ENCODE measurements at regions not wholly inside any gene's neighbourhood (a gene's known extent, or its start where the extent isn't known, plus 50 kb on each side); places are given as distances from the start of the nearest gene placed in this dataset.

- no peaks in the 10 kb centered on the region for H3K36me3 ChIP-seq (ENCODE audit: control insufficient read depth in 3 of 3, insufficient read depth in 3 of 3, low read length in 3 of 3)
- no peaks in the 10 kb centered on the region for H3K4me1 ChIP-seq (ENCODE audit: control insufficient read depth in 3 of 3, insufficient read depth in 3 of 3, low read length in 3 of 3)
- no peak overlapping the region for H3K27ac ChIP-seq (ENCODE audit: low read depth, low read length)
- no peak overlapping the region for H3K4me3 ChIP-seq (ENCODE audit: low read length in 3 of 3)
- no peak overlapping the region for H3K9ac ChIP-seq (ENCODE audit: low read depth in 1 of 3, low read length in 3 of 3)
- no peaks in the 10 kb centered on the region for H3K9me3 ChIP-seq (ENCODE audit: control insufficient read depth in 3 of 3, low read length in 3 of 3)
- H3K27me3 ChIP-seq (ENCODE audit: control insufficient read depth in 3 of 3, insufficient read depth in 3 of 3, low read length in 3 of 3) = no peaks in the 10 kb centered on the region
Measured at GRCh38 chr9:113715086-113715485, 161.0 kb upstream of the ZNF618 start.

GRCh38 chr9:113719919-113720318 is 156.2 kb upstream of the ZNF618 start:
- no peak overlapping the region for H3K27ac ChIP-seq (ENCODE audit: low read depth, low read length)
- H3K9ac ChIP-seq (ENCODE audit: low read depth in 1 of 3, low read length in 3 of 3) = no peak overlapping the region
- H3K4me1 ChIP-seq (ENCODE audit: control insufficient read depth in 3 of 3, insufficient read depth in 3 of 3, low read length in 3 of 3) = no peaks in the 10 kb centered on the region
- no peaks in the 10 kb centered on the region for H3K36me3 ChIP-seq (ENCODE audit: control insufficient read depth in 3 of 3, insufficient read depth in 3 of 3, low read length in 3 of 3)
- H3K9me3 ChIP-seq (ENCODE audit: control insufficient read depth in 3 of 3, low read length in 3 of 3) = peaks cover 0 to 2% (median 0%) of the 10 kb centered on the region in 3 donors
- H3K27me3 ChIP-seq (ENCODE audit: control insufficient read depth in 3 of 3, insufficient read depth in 3 of 3, low read length in 3 of 3) = peaks cover 0 to 4% (median 0%) of the 10 kb centered on the region in 3 donors
- H3K4me3 ChIP-seq (ENCODE audit: low read length in 3 of 3) = no peak overlapping the region

DNA sequence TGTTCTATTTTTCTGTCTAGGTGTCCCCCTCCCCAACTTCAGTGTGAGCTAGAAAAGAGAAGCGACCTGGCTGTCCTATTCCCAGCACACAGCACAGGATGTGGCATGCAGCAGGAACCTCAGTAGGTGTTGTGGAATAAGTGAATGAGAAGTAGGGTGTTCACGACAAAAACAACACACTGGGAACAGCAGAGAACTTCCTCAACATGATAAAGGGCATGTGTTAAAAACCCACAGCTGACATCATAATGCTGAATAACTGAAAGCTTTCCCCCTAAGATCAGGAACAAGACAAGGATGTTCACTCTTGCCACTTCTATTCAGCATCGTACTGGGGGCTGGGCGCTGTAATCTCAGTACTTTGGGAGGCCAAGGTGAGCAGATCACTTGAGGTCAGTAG is 155.6 kb upstream of the ZNF618 start:
- Histone ChIP-seq H3K4me1 (ENCODE audit: control insufficient read depth in 3 of 3, insufficient read depth in 3 of 3, low read length in 3 of 3) (no peaks in the 10 kb centered on the region), H3K36me3 (ENCODE audit: control insufficient read depth in 3 of 3, insufficient read depth in 3 of 3, low read length in 3 of 3) (no peaks in the 10 kb centered on the region), H3K27me3 (ENCODE audit: control insufficient read depth in 3 of 3, insufficient read depth in 3 of 3, low read length in 3 of 3) (peaks cover 0 to 4% (median 0%) of the 10 kb centered on the region in 3 donors), H3K4me3 (ENCODE audit: low read length in 3 of 3) (no peak overlapping the region), H3K9ac (ENCODE audit: low read depth in 1 of 3, low read length in 3 of 3) (no peak overlapping the region), H3K9me3 (ENCODE audit: control insufficient read depth in 3 of 3, low read length in 3 of 3) (peaks cover 0 to 2% (median 0%) of the 10 kb centered on the region in 3 donors), H3K27ac (ENCODE audit: low read depth, low read length) (no peak overlapping the region)

- H3K27ac ChIP-seq (ENCODE audit: low read depth, low read length) = no peak overlapping the region
- no peak overlapping the region for H3K4me3 ChIP-seq (ENCODE audit: low read length in 3 of 3)
- H3K4me1 ChIP-seq (ENCODE audit: control insufficient read depth in 3 of 3, insufficient read depth in 3 of 3, low read length in 3 of 3) = no peaks in the 10 kb centered on the region
- peaks cover 0 to 4% (median 0%) of the 10 kb centered on the region in 3 donors for H3K27me3 ChIP-seq (ENCODE audit: control insufficient read depth in 3 of 3, insufficient read depth in 3 of 3, low read length in 3 of 3)
- H3K9ac ChIP-seq (ENCODE audit: low read depth in 1 of 3, low read length in 3 of 3) = no peak overlapping the region
- peaks cover 0 to 2% (median 0%) of the 10 kb centered on the region in 3 donors for H3K9me3 ChIP-seq (ENCODE audit: control insufficient read depth in 3 of 3, low read length in 3 of 3)
- no peaks in the 10 kb centered on the region for H3K36me3 ChIP-seq (ENCODE audit: control insufficient read depth in 3 of 3, insufficient read depth in 3 of 3, low read length in 3 of 3)
Measured at GRCh38 chr9:113721856-113722255, 154.3 kb upstream of the ZNF618 start.

DNA sequence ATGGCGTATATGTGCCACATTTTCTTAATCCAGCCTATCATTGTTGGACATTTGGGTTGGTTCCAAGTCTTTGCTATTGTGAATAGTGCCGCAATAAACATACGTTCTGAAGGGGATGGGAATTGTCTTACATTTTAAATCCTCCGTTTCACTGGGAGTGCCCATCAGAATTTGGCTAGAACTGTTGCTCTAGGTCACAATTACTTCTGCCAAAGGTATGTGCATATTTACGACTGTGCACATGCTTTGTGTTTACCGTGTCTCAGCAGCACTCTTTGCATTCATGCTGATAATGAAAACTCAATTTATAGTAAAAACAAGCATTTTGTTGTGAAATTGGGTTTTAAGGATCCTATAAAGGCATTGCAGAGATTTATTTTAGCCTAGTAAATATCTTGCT is 151.9 kb upstream of the ZNF618 start:
- no peak overlapping the region for H3K27ac ChIP-seq (ENCODE audit: low read depth, low read length)
- no peaks in the 10 kb centered on the region for H3K4me1 ChIP-seq (ENCODE audit: control insufficient read depth in 3 of 3, insufficient read depth in 3 of 3, low read length in 3 of 3)
- no peak overlapping the region for H3K4me3 ChIP-seq (ENCODE audit: low read length in 3 of 3)
- H3K27me3 ChIP-seq (ENCODE audit: control insufficient read depth in 3 of 3, insufficient read depth in 3 of 3, low read length in 3 of 3) = peaks cover 0 to 4% (median 0%) of the 10 kb centered on the region in 3 donors
- no peak overlapping the region for H3K9ac ChIP-seq (ENCODE audit: low read depth in 1 of 3, low read length in 3 of 3)
- H3K9me3 ChIP-seq (ENCODE audit: control insufficient read depth in 3 of 3, low read length in 3 of 3) = peaks cover 0 to 2% (median 0%) of the 10 kb centered on the region in 3 donors
- H3K36me3 ChIP-seq (ENCODE audit: control insufficient read depth in 3 of 3, insufficient read depth in 3 of 3, low read length in 3 of 3) = no peaks in the 10 kb centered on the region

DNA sequence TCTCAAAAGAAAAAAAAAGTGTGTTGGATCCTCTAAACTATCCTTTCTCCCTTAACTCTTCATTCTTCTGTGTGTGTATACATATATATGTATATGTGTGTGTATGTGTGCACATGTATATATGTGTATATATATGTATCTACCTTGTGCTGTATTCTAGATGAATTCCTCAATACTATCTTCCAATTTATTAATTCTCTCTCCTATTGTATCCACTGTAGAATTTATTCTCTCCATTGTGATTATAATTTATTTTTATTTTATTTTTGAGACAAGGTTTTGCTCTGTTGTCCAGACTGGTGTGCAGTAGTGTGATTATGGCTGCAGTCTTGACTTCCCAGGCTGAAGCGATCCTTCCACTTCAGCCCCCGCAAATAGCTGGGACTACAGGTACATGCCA is 147.1 kb upstream of the ZNF618 start:
- Histone ChIP-seq H3K9ac (ENCODE audit: low read depth in 1 of 3, low read length in 3 of 3) (no peak overlapping the region), H3K4me1 (ENCODE audit: control insufficient read depth in 3 of 3, insufficient read depth in 3 of 3, low read length in 3 of 3) (no peaks in the 10 kb centered on the region), H3K36me3 (ENCODE audit: control insufficient read depth in 3 of 3, insufficient read depth in 3 of 3, low read length in 3 of 3) (no peaks in the 10 kb centered on the region), H3K9me3 (ENCODE audit: control insufficient read depth in 3 of 3, low read length in 3 of 3) (peaks cover 0 to 2% (median 0%) of the 10 kb centered on the region in 3 donors), H3K27me3 (ENCODE audit: control insufficient read depth in 3 of 3, insufficient read depth in 3 of 3, low read length in 3 of 3) (peaks cover 0 to 4% (median 0%) of the 10 kb centered on the region in 3 donors), H3K4me3 (ENCODE audit: low read length in 3 of 3) (no peak overlapping the region), H3K27ac (ENCODE audit: low read depth, low read length) (no peak overlapping the region)

DNA sequence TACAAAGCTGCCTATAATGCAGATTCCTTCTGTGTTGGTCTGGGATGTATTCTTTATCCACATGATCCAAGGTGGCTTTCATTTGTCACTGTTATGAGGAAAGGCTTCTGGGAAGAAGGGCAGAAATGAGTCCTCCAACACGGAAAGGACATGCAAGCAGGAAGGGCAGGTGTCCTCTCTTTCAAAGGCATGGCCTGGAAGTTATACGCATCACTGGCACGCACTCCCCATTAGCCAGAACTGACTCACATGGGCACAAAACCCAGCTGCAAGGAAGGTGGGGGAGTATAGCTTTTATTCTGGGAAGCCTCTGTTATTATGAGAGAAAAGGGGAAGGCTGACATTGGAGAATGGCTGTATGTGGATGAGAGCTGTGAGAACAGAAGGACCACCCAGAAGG is 141.3 kb upstream of the ZNF618 start:
- H3K9ac ChIP-seq (ENCODE audit: low read depth in 1 of 3, low read length in 3 of 3) = no peak overlapping the region
- no peak overlapping the region for H3K4me3 ChIP-seq (ENCODE audit: low read length in 3 of 3)
- H3K4me1 ChIP-seq (ENCODE audit: control insufficient read depth in 3 of 3, insufficient read depth in 3 of 3, low read length in 3 of 3) = no peaks in the 10 kb centered on the region
- H3K27me3 ChIP-seq (ENCODE audit: control insufficient read depth in 3 of 3, insufficient read depth in 3 of 3, low read length in 3 of 3) = peaks cover 0 to 4% (median 0%) of the 10 kb centered on the region in 3 donors
- H3K9me3 ChIP-seq (ENCODE audit: control insufficient read depth in 3 of 3, low read length in 3 of 3) = peaks cover 0 to 2% (median 0%) of the 10 kb centered on the region in 3 donors
- no peak overlapping the region for H3K27ac ChIP-seq (ENCODE audit: low read depth, low read length)
- H3K36me3 ChIP-seq (ENCODE audit: control insufficient read depth in 3 of 3, insufficient read depth in 3 of 3, low read length in 3 of 3) = no peaks in the 10 kb centered on the region

DNA sequence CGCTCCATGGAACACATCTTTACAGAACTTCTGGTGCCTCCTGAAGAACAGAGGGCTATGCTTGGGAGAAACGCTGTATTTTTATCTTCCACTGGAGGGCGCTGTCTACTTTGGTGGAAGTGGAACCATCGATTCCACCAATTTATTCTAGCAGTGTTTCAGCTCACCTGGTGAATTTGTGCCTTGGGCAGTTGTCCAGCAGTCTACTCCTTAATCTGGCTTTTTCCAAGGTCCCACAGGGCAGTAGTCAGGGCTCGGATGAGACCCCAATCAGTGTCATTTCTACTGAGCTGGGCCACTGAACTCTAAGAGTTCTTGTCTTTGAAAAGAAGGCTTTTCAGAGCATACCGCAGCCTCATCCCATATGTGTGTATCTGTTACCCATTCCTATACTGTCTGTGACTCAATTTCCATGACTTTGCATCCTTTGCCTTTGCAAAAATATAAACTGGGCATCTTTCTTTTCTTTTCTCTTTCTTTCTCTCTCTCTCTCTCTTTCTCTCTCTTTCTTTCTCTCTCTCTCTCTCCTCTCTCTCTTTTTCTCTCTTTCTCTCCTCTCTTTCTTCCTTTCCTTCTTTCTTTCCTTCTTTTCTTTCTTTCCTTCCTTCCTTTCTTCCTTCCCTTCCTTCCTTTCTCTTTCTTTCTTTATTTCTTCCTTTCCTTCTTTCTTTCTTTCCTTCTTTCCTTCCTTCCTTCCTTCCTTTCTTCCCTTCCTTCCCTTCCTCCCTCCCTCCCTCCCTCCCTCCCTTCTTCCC is 138.4 kb upstream of the ZNF618 start:
- no peaks in the 10 kb centered on the region for H3K9me3 ChIP-seq (ENCODE audit: control insufficient read depth in 3 of 3, low read length in 3 of 3)
- no peaks in the 10 kb centered on the region for H3K36me3 ChIP-seq (ENCODE audit: control insufficient read depth in 3 of 3, insufficient read depth in 3 of 3, low read length in 3 of 3)
- peaks cover 4 to 14% (median 9%) of the 10 kb centered on the region in 3 donors for H3K27me3 ChIP-seq (ENCODE audit: control insufficient read depth in 3 of 3, insufficient read depth in 3 of 3, low read length in 3 of 3)
- H3K4me3 ChIP-seq (ENCODE audit: low read length in 3 of 3) = no peak overlapping the region
- H3K9ac ChIP-seq (ENCODE audit: low read depth in 1 of 3, low read length in 3 of 3) = no peak overlapping the region
- no peaks in the 10 kb centered on the region for H3K4me1 ChIP-seq (ENCODE audit: control insufficient read depth in 3 of 3, insufficient read depth in 3 of 3, low read length in 3 of 3)
- H3K27ac ChIP-seq (ENCODE audit: low read depth, low read length) = no peak overlapping the region

DNA sequence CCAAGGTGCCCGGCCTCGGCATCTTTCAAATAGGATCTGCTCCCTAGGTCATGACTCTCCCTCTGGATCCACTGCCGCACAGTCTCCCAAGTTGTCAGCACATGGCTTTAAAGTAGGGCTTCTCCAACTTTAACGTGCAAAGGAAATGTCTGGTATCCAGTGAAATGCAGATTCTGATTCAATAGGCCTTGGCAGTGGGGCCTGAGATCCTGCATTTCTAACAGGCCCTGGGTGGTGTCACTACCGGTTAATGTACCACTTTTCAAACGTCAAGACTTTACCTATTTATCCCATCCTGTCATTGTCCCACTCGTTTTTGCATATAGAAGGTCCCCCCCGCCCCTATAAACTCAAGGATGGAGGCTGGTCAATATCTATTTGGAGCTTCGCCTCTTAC is 137.6 kb upstream of the ZNF618 start:
- H3K4me1 ChIP-seq (ENCODE audit: control insufficient read depth in 3 of 3, insufficient read depth in 3 of 3, low read length in 3 of 3) = no peaks in the 10 kb centered on the region
- H3K36me3 ChIP-seq (ENCODE audit: control insufficient read depth in 3 of 3, insufficient read depth in 3 of 3, low read length in 3 of 3) = no peaks in the 10 kb centered on the region
- H3K27me3 ChIP-seq (ENCODE audit: control insufficient read depth in 3 of 3, insufficient read depth in 3 of 3, low read length in 3 of 3) = peaks cover 8 to 18% (median 12%) of the 10 kb centered on the region in 3 donors
- no peak overlapping the region for H3K9ac ChIP-seq (ENCODE audit: low read depth in 1 of 3, low read length in 3 of 3)
- no peaks in the 10 kb centered on the region for H3K9me3 ChIP-seq (ENCODE audit: control insufficient read depth in 3 of 3, low read length in 3 of 3)
- H3K4me3 ChIP-seq (ENCODE audit: low read length in 3 of 3) = no peak overlapping the region
- H3K27ac ChIP-seq (ENCODE audit: low read depth, low read length) = no peak overlapping the region

DNA sequence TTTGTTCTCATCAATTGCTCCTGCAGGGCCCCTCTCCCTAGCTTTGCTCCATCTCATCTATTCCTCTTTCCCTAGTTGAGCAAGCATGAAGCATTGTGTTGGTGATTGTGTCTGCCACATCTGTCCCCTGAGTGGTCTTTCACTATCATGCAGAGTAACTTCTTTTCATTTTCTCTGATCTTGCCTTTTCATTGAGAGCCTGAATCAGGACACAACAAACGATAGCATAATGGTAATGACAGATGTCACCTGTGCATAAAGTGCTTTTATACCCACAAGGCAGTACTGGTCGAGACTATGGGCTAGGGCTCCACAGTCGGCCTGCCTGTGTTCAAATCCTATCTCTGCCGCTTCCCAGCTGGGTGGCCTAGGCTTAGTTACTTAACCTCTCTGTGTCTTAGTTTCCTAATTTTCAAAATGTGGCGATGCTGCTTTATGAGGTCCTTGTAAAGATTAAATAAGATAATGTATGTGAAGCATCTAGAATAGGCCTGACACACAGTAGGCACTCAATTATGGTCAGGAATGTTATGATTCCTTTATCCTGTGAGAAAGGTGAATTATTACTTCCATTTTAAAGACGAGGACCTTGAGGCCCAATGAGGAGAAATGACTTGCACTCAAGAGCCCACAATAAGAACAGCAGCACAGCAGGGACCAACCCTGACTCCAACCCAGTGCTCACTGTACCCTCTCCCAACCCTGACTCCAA is 137.1 kb upstream of the ZNF618 start:
- Histone ChIP-seq H3K27ac (ENCODE audit: low read depth, low read length) (no peak overlapping the region), H3K9me3 (ENCODE audit: control insufficient read depth in 3 of 3, low read length in 3 of 3) (no peaks in the 10 kb centered on the region), H3K4me1 (ENCODE audit: control insufficient read depth in 3 of 3, insufficient read depth in 3 of 3, low read length in 3 of 3) (no peaks in the 10 kb centered on the region), H3K4me3 (ENCODE audit: low read length in 3 of 3) (no peak overlapping the region), H3K27me3 (ENCODE audit: control insufficient read depth in 3 of 3, insufficient read depth in 3 of 3, low read length in 3 of 3) (peaks cover 11 to 14% (median 12%) of the 10 kb centered on the region in 3 donors), H3K36me3 (ENCODE audit: control insufficient read depth in 3 of 3, insufficient read depth in 3 of 3, low read length in 3 of 3) (no peaks in the 10 kb centered on the region), H3K9ac (ENCODE audit: low read depth in 1 of 3, low read length in 3 of 3) (no peak overlapping the region)

Data from skeletal muscle tissue (tissue), 3 donors.